ENCODE measurements at regions not wholly inside any gene's neighbourhood (a gene's known extent, or its start where the extent isn't known, plus 50 kb on each side); places are given as distances from the start of the nearest gene placed in this dataset.
"Not testable (repeated sequence)": the region's sequence is repeated elsewhere in the genome, so short reads cannot be mapped to it uniquely, and the experiment has no call there.

DNA sequence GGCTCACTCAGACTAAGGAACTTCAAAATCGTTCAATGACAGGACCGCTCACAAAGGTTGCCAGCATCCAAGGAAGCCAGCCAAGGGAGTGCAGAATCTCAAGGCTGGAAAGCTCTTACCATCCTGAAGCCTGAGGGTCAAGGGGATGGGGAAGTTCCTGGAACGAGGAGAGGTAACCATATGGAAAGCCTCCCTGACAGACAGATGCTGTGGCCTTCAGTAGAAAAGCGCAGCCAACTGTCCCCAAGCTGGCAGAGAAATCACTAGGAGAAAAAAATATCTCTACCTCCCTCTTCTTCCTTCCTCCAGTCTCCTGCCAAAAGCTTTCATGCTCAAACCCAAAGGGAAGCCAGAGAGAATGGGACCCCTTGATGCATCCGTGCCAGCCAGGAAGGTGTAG is 90.5 kb upstream of the RANBP3L start:
- no peak for DNase-seq

DNA sequence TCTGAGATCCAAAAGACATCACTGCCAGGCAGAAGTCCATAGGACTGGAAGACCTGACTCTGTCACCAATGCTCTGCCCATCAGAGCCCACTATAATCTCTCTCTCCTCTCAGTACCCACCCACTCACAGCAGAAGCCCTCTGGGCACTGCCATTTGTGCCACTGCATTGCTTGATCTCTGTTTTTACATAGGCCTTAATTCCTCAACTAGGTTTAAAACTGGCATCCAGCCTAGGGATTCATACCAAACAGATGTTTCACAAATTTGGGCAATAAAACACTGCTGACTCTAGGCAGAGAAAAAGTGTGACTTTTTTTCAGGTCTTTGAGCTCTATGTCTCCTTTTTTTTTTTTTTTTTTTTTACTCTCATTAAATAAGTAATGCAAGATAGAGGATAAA is 91.1 kb upstream of the RANBP3L start:
- no peak for DNase-seq

DNA sequence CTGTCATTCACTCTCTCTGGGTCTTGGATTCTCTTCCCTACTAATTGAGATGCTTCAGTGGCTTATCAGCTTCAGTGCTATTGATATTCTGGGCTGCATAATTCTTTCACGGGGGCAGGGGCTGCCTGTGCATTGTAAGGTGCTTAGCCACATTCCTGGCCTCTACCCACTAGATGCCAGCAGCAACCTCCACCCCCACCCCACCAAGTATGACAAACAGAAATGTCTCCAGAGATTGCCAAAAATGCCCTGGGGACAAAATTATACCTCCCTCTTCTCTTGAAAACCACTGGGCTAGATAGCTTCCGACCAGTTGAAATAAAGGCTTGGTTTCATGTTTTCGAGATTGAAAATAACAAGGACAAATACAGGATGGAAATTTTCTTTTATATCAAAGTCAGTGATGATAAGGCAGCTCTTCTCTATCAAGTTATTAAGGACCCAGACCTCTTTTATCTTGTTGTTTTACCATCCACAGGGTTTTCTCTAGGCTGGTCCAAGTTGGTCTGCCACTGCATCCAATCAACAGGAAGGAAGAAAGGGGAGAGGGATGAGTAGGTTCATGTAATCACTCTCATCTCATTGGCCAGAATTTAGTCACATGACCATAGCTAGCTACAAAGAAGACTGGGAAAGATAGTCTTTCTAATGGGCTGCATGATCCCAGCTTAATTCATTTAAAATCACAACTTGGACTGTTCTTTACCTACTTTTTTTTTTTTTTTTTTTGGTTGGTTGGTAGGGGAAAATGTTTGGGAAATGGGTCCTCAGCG is 92.1 kb upstream of the RANBP3L start:
- no peak for DNase-seq

DNA sequence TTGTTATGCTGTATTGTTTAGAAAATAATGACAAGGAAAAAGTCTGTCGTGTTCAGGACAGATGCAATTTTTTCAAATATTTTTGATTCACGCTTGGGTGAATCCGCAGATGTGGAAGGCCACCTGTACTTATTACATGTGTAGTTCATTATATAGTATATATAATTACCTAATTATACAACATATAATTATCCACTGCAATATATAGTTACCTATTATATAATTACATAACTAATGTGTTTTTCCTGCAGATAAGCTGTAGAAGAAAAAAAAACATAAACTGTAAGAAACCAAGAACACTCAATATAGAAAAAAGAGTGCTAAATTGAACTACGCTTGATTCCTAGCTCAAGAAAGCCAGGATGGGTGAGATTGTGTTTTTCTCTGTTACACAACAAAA is 93.6 kb upstream of the RANBP3L start:
- DNase-seq, result no peak

DNA sequence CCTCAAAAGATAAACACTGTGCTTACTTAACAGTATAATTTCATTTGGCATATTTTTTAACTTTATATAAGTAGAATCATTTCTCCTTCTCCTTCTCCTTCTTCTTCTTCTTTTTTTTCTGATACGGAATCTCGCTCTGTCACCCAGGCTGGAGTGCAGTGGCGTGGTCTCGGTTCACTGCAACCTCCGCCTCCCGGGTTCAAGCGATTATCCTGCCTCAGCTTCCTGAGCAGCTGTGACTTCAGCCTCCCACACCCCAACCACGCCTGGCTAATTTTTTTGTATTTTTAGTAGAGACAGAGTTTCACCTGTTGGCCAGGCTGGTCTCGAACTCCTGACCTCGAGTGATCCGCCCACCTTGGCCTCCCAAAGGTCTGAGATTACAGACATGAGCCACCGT is 94.2 kb upstream of the RANBP3L start:
- DNase-seq, result not testable (repeated sequence)

DNA sequence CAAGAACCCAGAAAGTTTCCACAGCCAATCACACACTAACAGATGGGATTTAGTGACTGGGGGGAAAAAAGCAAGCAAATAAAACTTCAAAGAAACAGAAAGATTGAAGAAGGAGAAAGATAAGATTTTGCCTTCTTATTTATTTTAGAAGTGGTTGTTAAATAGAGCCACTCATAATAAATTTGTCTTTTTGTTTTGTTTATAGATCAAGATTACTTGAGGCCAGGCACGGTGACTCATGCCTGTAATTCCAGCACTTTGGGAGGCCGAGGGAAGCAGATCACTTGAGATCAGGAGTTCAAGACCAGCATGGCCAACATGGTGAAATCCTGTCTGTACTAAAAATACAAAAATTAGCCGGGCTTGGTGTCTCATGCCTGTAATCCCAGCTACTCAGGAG is 94.9 kb upstream of the RANBP3L start:
- DNase-seq, result no peak

DNA sequence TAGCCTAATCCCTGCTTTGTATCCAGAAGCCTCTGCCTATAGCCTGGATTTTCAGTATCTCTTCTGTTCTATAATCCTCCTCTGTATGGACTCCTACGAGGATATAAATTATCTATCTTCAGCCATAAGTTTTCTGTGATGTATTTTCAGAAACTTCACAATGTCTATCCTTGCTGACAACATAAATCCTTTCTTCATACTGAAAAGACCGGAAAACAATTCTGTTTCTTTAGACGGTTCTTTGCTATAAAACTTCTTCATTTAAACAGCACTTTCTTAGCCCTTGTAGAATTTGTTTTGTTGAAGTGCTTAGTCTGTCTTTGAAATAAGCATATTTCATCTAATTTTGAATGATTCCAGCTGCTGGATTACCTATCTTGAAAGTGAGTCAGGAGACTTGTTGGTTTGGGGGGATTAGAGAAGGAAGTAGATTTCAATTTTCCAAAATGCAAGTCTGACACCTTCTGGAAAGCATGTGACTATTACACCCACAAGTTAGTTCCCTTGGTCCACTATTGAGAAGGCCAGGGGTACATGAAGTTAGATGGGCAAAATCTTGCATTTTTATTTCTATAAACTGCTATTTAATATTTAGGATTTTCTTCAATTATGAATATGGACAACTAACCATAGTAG is 96.3 kb upstream of the RANBP3L start:
- DNase-seq, result no peak

DNA sequence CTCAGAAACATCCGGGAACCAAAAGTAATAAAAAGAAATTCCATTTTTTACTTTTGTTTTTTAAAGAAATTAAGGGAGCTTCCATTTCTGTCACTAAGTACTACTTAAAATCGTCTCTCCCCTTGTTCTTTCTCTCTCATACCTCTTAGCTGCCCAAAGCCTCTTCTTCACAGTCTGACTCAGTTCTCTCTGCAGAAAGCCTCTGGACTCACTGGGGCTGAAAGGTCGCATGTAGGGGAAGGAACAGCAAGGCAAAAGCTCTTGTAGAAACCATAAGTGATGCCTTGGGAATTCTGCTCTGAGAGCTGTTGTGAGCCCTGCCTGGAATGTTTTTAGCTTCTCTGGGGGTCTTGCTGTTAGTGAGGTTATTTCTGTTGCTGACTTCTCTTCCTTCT is 100.8 kb upstream of the RANBP3L start:
- DNase-seq, result no peak

DNA sequence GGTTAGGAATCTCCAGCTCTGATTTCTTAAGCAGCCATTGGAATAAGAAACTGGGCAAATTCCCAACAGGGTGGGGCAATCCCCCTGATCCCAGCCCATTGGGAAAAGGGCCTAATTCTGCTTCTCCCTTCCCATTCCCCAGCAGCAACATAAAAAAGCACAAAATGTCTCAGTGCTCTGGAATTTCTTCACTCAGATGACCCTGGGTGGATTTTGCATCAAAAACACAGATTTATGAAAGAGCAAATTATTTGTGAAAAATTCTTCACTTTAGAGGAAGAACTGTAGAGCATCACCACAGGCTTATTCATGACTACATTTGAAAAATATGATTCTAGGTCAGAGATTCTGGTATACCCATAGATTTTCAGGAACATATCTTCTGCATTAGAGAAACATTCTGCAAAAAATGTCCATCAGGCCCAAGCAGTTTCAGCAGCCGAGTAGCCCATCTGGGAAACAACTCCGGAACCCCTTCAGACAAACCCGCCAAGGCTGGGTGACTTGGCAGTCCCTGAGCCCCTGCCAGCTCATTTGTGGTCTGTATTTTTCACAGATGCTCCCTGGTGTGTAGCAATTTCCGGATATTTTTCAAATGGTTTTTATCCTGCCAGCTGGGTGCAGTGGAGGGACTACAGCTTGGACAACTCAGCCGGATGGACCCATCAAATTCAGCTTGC is 102.1 kb upstream of the RANBP3L start:
- no peak for DNase-seq

DNA sequence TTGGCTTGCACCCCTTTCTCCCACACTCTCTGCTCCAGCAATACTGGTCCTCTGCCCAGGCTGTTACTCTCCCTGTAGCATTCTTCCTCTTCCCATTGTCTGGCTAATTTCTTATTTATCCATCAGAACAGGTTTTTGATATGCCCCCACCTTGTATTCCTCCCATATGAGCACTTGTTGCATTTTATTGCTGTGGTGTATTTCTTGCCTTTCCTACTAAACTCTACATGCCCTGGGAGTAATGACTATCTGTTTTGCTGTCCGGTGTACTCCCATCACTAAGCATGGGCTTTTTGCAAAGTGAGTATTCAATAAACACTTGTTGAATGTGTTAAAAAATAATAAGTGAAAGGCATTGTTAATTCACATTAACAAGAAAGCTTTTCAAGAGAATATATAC is 104.3 kb upstream of the RANBP3L start:
- no peak for DNase-seq

DNA sequence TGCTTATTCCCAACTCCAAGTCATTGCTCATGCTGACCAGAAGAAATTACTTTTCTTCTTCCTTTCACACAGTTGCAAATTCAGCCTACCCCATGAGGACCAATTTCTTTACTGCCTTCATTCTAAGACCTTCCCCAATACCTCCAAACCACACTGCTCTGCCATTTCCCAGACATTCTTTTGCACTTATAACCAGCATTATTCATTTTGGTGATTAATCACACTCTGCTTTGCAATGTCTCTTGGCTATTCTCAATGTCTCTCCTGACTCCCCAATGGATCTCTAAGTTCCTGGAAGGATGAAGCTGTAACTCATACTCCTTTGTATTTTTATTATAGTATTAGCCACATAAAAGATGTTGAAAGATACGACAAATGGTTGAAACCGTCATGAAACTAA is 105.7 kb upstream of the RANBP3L start:
- DNase-seq, result no peak

DNA sequence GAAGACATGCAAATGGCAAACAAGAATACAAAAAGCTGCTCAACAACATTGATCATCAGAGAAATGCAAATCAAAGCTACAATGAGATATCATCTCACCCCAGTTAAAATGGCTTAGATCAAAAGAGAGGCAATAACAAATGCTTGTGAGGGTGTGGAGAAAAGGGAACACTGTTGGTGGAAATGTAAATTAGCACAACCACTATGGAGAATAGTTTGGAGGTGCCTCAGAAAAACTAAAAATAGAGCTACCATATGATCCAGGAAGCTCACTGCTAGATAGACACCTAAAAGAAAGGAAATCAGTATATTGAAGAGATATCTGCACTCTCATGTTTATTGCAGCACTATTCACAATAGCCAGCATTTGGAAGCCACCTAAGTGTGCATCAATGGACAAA is 108.0 kb upstream of the RANBP3L start:
- DNase-seq, result not testable (repeated sequence)

DNA sequence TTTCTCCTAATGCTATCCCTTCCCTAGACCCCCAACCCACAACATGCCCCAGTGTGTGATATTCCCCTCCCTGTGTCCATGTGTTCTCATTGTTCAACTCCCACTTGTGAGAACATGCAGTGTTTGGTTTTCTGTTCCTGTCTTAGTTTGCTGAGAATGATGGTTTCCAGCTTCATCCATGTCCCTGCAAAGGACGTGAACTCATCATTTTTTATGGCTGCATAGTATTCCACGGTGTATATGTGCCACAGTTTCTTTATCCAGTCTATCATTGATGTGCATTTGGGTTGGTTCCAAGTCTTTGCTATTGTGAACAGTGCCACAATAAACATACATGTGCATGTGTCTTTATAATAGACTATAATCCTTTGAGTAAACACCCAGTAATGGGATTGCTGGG is 109.0 kb upstream of the RANBP3L start:
- not testable (repeated sequence) for DNase-seq

DNA sequence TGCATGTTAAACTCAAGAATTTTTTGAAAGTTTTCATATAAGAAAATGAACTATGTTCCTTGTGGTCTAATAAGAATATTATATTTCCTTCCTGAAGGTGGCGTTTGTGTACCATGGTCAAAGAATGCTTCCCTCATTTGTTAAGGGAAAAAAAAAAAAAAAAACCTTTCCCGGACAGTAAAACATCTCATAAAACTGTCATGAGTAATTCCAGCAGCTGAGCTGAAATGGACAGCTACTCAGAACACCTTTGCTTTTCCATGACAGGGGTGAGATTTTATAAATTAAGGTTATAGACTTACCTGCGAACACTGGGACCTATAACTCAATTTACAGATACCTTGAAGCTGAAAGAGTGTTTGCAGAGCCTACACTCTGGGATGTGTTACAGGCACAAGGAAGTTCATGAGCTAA is 113.2 kb upstream of the RANBP3L start:
- no peak for DNase-seq

DNA sequence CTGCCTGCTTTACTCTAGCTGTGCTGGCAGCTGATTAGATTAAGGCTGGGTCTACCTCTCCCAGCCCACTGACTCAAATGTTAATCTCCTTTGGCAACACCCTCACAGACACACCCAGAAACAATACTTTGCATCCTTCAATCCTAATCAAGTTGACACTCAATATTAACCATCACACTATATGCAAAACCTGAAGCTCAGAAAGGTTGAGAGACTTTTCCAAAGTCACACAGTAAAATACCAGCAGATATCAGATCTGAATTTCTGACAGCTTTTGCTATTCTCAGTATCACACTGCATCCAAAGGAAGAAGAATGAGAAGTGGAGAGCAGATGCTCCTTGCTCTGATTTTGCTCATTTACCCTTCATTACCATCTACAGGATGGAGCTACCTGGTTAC is 114.9 kb upstream of the RANBP3L start:
- DNase-seq, result no peak

DNA sequence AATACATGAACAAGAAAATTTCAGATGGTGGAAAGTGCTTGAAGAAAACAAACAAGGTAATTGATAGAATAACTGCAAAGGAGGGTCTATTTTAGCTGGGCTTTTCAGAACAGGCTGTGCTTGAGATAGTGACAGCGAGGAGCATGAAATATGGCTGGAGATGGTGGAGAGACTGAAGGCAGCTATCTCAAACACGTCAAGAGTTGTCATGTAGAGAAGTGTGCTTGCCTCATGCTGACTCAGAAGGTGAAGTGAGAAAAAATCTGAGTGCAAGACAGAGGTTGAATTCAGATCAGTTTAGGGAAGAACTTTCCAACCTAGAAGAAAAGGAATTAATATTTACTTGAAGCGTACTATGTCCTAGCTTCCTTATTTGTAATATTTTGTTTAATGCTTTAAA is 115.5 kb upstream of the RANBP3L start:
- DNase-seq, result no peak

DNA sequence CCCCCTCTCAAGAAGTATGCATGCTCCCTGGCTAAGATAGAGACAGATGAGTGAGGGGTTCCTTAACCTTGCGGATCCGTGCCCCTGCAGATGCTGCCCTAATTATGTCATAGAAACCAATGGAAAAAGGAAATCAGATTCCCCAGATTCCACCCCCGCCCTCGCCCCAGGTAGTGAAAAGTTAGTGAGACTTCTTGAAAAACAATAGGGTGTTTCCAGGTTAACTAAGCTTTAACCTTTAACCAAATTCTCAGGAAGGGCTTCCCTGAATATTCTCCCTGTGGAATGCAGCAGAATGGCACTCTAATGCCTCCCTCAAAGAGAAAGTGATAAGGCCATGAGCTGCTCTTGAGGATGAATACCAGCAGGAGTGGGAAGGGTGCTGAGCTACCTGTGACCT is 116.0 kb upstream of the RANBP3L start:
- no peak for DNase-seq

DNA sequence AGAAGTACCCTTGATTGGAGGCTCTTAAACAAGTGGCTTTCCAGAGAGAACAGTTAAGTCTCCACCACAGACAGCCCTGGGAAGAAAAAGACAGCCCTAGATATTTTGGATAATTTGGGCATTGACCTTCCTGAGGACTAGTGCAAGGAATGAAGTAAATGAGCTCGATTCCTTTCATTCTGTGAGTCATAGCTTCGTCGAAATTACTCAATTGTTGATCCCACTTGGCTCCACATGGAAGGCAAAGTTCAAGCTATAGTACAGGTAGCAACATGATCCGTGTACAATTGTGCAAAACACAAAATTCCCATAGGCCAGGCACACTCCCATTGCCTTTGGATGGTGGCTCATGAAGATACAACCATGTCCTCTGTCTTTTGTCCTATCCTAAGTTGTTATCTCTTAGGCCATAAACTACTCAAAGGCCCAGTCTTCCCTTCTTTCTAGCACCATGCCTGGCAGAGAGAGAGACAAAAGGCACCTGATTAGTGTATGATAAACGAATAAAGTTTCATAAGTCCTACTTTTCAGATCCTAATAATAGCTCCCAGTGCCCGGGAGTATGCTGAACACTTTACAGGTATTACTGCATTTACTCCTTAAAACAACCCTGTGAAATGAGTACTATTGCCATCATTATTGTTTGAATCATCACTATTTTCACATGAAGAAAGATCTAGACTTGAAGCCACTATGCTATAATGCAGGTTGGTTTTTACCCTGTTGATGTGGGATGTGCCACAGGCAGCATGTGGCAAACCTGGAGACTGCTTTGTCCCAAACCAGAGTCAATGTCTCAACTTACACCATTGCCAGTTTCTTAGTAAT is 116.7 kb upstream of the RANBP3L start:
- DNase-seq, result no peak

DNA sequence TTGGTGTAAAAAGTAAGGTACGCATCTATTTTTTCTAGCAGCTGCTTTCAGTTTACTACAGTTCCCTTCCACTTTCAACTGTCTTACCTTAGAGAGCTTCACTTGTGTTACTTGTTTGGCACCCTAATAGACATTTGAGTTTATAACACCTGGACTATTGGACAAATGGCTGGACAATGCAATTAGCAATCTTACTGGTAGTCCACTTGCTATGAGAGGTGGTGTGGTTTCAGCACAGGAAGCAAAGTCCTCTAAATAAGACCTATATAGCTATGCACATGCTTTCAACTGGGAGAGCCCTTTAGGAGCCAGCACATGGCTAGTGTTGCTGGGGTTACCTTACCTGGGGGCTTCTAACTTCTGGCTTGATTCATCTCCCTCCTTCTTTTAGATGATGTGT is 119.6 kb upstream of the RANBP3L start:
- DNase-seq, result no peak

DNA sequence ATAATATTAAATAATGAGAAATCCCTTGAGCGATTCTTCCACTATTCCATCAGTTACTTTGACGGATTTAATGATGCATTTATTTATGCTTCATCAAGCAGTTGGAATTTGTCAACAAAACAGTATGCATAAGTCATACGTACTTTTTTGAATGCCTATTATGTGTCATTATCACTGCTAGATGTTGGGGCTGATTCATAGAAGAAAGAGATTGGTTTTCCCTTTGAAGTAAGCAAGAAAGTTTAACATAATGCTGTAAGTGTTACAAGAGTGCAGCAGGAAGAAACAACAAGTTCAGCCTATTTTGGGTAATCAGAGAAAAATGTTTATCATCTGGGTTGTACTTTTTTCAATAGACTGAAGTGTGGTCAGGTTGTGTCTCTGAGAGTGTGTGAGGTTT is 121.2 kb upstream of the RANBP3L start:
- no peak for DNase-seq

DNA sequence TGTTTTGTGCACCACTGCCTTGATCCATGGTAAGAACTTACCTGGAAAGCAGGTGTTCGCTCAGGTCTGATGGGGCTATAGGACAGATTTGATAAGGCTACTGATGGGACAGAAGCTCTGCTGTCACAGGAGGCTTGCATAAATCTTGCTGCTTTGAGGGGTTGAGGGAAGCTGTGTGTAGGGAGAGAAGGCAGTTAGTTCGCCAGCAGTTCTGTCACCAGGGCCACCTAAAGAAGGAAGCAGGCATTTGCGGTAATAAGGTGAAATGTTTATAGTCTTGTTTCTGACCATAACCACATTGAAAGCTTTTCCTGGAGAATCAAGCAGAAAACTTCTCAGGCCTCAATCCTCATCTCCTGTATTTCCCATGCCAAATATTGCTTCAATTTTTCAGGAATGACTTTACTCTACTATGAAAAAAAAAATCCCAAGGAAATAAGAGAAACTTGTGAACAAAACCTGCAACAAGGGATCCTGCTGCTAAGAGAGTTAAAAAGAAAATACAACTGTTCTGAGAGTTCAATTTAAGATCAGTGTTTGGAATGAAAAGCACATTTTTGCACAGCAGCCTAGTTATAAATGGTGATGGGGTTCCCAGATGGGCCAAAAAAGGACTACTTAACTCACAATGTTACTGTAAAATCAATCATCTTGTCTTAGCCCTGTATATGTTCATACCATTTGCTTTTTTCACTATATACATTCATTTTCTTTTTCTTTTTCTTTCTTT is 122.0 kb upstream of the RANBP3L start:
- DNase-seq, result no peak

DNA sequence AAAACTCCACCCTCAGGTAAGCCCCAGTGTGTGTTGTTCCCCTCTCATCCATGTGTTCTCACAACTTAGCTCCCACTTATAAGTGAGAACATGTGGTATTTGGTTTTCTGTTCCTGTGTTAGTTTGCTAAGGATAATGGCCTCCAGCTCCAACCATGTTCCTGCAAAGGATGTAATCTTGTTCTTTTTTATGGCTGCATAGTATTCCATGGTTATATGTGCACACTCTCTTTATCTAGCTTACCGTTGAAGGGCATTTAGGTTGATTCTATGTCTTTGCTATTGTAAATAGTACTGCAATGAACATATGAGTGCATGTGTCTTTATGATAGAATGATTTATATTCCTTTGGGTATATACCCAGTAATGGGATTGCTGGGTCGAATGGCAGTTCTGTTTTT is 124.4 kb upstream of the RANBP3L start:
- DNase-seq, result not testable (repeated sequence)

DNA sequence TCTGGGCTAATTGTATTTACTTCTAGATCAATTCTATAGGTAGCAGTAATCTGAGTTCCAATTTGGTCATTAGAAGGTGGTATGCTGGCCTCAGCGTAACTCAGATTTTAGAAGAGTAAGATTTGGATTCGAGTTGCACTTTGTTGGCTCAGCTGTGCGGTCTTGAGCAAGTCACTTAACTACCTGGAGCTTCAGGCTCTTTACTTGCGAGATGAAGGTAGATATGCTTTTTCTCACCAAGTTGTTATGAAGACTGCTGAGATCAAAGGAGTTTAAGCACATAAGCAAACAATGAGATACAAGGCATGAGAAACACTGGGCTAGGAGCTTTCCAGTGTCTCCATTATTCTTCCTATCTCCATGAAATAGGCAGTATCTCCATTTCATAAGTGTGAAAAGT is 133.8 kb upstream of the RANBP3L start:
- no peak for DNase-seq
